ENCODE measurements at regions not wholly inside any gene's neighbourhood (a gene's known extent, or its start where the extent isn't known, plus 50 kb on each side); places are given as distances from the start of the nearest gene placed in this dataset.

DNA sequence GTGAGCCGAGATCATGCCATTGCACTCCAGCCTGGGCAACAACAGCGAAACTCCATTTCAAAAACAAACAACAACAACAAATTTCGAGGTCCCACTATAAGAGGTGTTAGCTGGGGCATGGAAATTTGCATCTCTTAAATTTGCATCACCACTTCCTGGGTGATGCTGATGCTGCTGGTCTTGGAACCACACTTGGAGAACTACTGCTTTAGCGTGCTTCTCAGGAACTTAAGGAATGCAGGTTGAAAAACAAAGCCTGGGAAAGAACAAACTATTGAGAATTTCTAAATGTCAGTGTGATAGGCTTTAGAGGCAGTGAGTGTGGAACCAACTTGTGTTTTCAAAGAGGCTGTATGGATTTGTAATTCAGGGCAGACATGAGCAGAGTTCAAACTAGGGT lies 858.4 kb upstream of the ARPP21 start:
- peaks cover 0 to 12% (median 0%) of the 10 kb centered on the region in 9 donors for H3K4me1 ChIP-seq
- H3K27me3 ChIP-seq = no peaks in the 10 kb centered on the region
- H3K4me3 ChIP-seq = no peak overlapping the region
- no peak overlapping the region for H3K27ac ChIP-seq
- DNase-seq (no peak), ATAC-seq (no peak)
- intact Hi-C loops (cut with DNase I) = no loop called here
- no peaks in the 10 kb centered on the region for H3K9me3 ChIP-seq
- 71 to 80% methylated on average over 4 of the region's 4 CpGs for WGBS, 2 donors
- H3K36me3 ChIP-seq = no peaks in the 10 kb centered on the region
- TF ChIP-seq, protein P1, sequence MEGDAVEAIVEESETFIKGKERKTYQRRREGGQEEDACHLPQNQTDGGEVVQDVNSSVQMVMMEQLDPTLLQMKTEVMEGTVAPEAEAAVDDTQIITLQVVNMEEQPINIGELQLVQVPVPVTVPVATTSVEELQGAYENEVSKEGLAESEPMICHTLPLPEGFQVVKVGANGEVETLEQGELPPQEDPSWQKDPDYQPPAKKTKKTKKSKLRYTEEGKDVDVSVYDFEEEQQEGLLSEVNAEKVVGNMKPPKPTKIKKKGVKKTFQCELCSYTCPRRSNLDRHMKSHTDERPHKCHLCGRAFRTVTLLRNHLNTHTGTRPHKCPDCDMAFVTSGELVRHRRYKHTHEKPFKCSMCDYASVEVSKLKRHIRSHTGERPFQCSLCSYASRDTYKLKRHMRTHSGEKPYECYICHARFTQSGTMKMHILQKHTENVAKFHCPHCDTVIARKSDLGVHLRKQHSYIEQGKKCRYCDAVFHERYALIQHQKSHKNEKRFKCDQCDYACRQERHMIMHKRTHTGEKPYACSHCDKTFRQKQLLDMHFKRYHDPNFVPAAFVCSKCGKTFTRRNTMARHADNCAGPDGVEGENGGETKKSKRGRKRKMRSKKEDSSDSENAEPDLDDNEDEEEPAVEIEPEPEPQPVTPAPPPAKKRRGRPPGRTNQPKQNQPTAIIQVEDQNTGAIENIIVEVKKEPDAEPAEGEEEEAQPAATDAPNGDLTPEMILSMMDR (IDR thresholded peaks at IDR 0.05) = no peak

DNA sequence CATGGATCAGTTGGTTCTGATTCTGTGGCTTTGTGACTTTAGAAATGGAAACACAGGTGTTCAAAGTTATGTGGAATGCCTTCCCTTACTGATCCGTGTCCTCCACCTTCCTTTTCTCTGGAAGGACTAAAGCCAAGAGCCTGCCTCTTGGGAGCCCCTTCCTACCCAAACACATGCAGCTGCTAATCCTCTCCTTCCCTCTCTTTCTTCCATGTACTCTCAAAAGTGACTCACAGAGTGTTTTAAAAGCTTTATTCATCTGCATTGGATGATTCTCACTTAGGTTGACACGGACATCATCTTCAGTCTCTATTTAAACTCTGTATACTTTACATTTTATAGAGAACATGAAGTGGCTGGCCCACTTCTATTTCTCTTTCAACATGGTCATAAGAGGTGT lies 856.5 kb upstream of the ARPP21 start:
- Histone ChIP-seq H3K36me3 (no peaks in the 10 kb centered on the region), H3K27me3 (no peaks in the 10 kb centered on the region), H3K4me3 (no peak overlapping the region), H3K9me3 (no peaks in the 10 kb centered on the region), H3K27ac (no peak overlapping the region), H3K4me1 (peaks cover 0 to 12% (median 0%) of the 10 kb centered on the region in 9 donors)
- ATAC-seq = no peak
- TF ChIP-seq, protein P1 (IDR thresholded peaks at IDR 0.05) = no peak
- no peak for DNase-seq
- 59 to 62% methylated on average over 2 of the region's 2 CpGs for WGBS, 2 donors
- intact Hi-C loops (cut with DNase I) = no loop called here

DNA sequence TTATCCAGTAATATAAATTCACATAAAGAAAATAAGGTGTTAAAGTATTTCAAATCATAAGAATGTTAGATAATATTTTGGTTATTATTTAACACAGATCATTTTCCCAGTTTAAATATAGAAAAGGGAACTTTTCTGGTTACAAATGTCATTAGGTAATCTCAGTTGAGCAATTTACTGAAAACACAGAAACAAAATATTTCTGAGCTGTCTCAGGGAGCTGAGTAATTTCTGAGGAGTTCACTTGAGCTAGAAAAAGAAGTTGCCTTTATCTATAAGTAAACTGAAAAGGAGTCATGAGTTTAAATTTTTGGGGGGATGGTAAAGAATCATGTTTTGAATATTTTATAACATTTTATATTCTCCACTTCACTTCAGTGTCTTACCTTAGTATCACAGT lies 855.4 kb upstream of the ARPP21 start:
- TF ChIP-seq, protein P1 (IDR thresholded peaks at IDR 0.05) = no peak
- H3K27me3 ChIP-seq = no peaks in the 10 kb centered on the region
- no peaks in the 10 kb centered on the region for H3K9me3 ChIP-seq
- DNase-seq = no peak
- H3K4me1 ChIP-seq = peaks cover 0 to 12% (median 0%) of the 10 kb centered on the region in 9 donors
- no peaks in the 10 kb centered on the region for H3K36me3 ChIP-seq
- H3K27ac ChIP-seq = no peak overlapping the region
- ATAC-seq = no peak
- H3K4me3 ChIP-seq = no peak overlapping the region
- intact Hi-C loops (cut with DNase I) = no loop called here

DNA sequence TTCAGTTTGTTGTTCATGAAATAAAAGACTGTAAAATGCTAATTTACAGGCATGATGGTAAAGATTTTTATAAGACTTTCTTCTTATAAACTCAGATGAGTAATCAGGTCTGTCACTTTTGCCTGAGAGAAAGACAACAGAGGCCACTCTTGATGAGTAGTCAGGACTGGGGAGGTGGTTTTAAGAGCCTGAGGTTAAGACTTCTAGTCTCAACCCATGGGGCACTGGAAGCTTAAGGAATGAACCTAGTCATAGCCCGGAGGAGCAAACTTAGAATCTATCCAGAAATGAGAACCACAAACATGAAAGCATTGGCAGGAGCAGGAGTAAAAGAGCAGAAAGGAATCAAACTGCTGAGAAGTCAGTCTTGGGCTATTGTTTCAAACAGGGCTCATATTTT lies 846.3 kb upstream of the ARPP21 start:
- Histone ChIP-seq H3K4me3 (no peak overlapping the region), H3K27me3 (no peaks in the 10 kb centered on the region), H3K27ac (no peak overlapping the region), H3K4me1 (no peaks in the 10 kb centered on the region), H3K9me3 (no peaks in the 10 kb centered on the region), H3K36me3 (no peaks in the 10 kb centered on the region)
- no peak for DNase-seq
- no peak for ATAC-seq
- WGBS, 2 donors = 66 to 76% methylated on average over 1 of the region's 1 CpG
- intact Hi-C loops (cut with DNase I) = no loop called here
- TF ChIP-seq, protein P1 (IDR thresholded peaks at IDR 0.05) = no peak

DNA sequence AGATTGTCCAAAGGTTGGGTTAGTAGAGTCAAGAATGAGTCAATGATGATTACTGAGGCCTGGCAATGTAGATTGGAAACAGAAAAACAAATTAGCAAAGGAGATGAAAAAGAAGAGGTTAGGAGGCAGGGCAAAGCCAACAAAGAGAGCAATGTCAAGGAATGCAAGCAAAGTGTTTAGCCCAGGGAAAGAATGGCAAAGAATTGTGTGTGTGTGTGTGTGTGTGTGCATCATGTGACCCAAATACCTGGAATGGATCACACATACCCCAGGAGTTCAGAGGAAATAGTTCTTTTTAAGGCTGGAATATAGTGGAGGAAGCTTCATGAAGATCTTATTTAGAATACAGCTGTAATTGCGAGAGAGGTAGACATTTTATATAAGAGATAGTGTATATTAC lies 831.7 kb upstream of the ARPP21 start:
- TF ChIP-seq, protein P1 (IDR thresholded peaks at IDR 0.05) = no peak
- ATAC-seq (no peak), DNase-seq (no peak)
- H3K4me1 ChIP-seq = no peaks in the 10 kb centered on the region
- no peaks in the 10 kb centered on the region for H3K36me3 ChIP-seq
- 97 to 100% methylated on average over 1 of the region's 1 CpG for WGBS, 2 donors
- no peaks in the 10 kb centered on the region for H3K9me3 ChIP-seq
- no peaks in the 10 kb centered on the region for H3K27me3 ChIP-seq
- intact Hi-C loops (cut with DNase I) = no loop called here
- H3K27ac ChIP-seq = no peak overlapping the region
- no peak overlapping the region for H3K4me3 ChIP-seq

Measured in heart right ventricle (tissue), 16 donors.